Neural cell (in vitro differentiated cells): ENCODE measurements at regions not wholly inside any gene's neighbourhood (a gene's known extent, or its start where the extent isn't known, plus 50 kb on each side); places are given as distances from the start of the nearest gene placed in this dataset.

Source experiments
- H2AFZ ChIP-seq: fragments of 200-600, 300-800 bp; sonication (generic), shearing (Covaris generic); 2 replicates; pipeline ENCODE4 v1.6.0; 2014; ENCODE audit warnings: low read depth, mild to moderate bottlenecking, antibody characterized with exemption, low read length, moderate library complexity
- H3F3A ChIP-seq: fragments of 200-600 bp; shearing (Covaris generic); 2 replicates; pipeline ENCODE4 v1.6.1; 2016; ENCODE audit warnings: mild to moderate bottlenecking, moderate library complexity, mixed read lengths, antibody characterized with exemption, low read length; ENCODE audit not compliant: insufficient read depth, poor library complexity, severe bottlenecking
- H3K27ac ChIP-seq: fragments of 200-600, 300-800 bp; sonication (generic), shearing (Covaris generic); 2 replicates; pipeline ENCODE4 v1.5.1; 2014; ENCODE audit warnings: mild to moderate bottlenecking, low read length, moderate library complexity
- H3K27me3 ChIP-seq: fragments of 300-800, 200-600 bp; sonication (generic), shearing (Covaris generic); 2 replicates; pipeline ENCODE4 v1.6.0; 2014; ENCODE audit warnings: mild to moderate bottlenecking, low read depth, low read length, moderate library complexity; ENCODE audit not compliant: insufficient read depth
- H3K36me3 ChIP-seq: fragments of 300-800, 200-600 bp; sonication (generic), shearing (Covaris generic); 2 replicates; pipeline ENCODE4 v1.5.1; 2014; ENCODE audit warnings: mild to moderate bottlenecking, antibody characterized with exemption, low read length, moderate library complexity; ENCODE audit not compliant: insufficient read depth
- H3K4me2 ChIP-seq: fragments of 300-800, 200-600 bp; sonication (generic), shearing (Covaris generic); 2 replicates; pipeline ENCODE4 v1.6.0; 2014; ENCODE audit warnings: mild to moderate bottlenecking, low read length
- H3K4me3 ChIP-seq: fragments of 300-800, 200-600 bp; sonication (generic), shearing (Covaris generic); 2 replicates; pipeline ENCODE4 v1.5.1; 2014; ENCODE audit warnings: mild to moderate bottlenecking, low read length, moderate library complexity
- H3K79me2 ChIP-seq: fragments of 200-600 bp; shearing (Covaris generic); replicated peaks from 2 replicates; pipeline ENCODE4 v1.6.0; 2014; ENCODE audit warnings: mild to moderate bottlenecking, low read length, moderate library complexity; ENCODE audit not compliant: insufficient read depth
- H3K9ac ChIP-seq: fragments of 300-800, 200-600 bp; sonication (generic), shearing (Covaris generic); 2 replicates; pipeline ENCODE4 v1.6.1; 2016; ENCODE audit warnings: mild to moderate bottlenecking, low read length, mixed read lengths
- H3K9me2 ChIP-seq: fragments of 200-600 bp; shearing (Covaris generic); 2 replicates; pipeline ENCODE4 v1.6.1; 2016; ENCODE audit warnings: mild to moderate bottlenecking, low read length, mixed read lengths; ENCODE audit not compliant: insufficient read depth
- H3K9me3 ChIP-seq: fragments of 200-600, 300-800 bp; sonication (generic), shearing (Covaris generic); 2 replicates; pipeline ENCODE4 v1.6.1; 2016; ENCODE audit warnings: mild to moderate bottlenecking, mixed run types, low read length, moderate library complexity, mixed read lengths
- H4K20me1 ChIP-seq: fragments of 200-600 bp; shearing (Covaris generic); 2 replicates; pipeline ENCODE4 v1.6.1; 2016; ENCODE audit warnings: mild to moderate bottlenecking, mixed run types; ENCODE audit not compliant: insufficient read depth
- EP300 ChIP-seq: fragments of 450-650 bp; conservative IDR thresholded peaks from 2 replicates; pipeline ENCODE4 v1.6.1; 2014; ENCODE audit warnings: antibody characterized with exemption, mild to moderate bottlenecking, moderate library complexity; ENCODE audit not compliant: poor library complexity, severe bottlenecking
- EZH2 ChIP-seq: fragments of 200-600, 300-800 bp; shearing (Covaris generic), sonication (generic); IDR thresholded peaks from 2 replicates; pipeline ENCODE4 v1.6.1; 2014; ENCODE audit warnings: antibody characterized with exemption, low read length, borderline replicate concordance, mild to moderate bottlenecking; ENCODE audit not compliant: insufficient read depth, poor library complexity, severe bottlenecking
- MXI1 ChIP-seq: fragments of 450-650 bp; conservative IDR thresholded peaks from 2 replicates; pipeline ENCODE4 v1.6.1; 2014; ENCODE audit warnings: antibody characterized with exemption, mild to moderate bottlenecking; ENCODE audit not compliant: poor library complexity, severe bottlenecking
- POLR2AphosphoS5 ChIP-seq: IDR thresholded peaks from 2 replicates; pipeline ENCODE4 v1.6.1; 2012
- RAD21 ChIP-seq: fragments of 450-650 bp; conservative IDR thresholded peaks from 2 replicates; pipeline ENCODE4 v1.6.1; 2014; ENCODE audit warnings: antibody characterized with exemption, mild to moderate bottlenecking, moderate library complexity
- SMC3 ChIP-seq: fragments of 450-650 bp; conservative IDR thresholded peaks from 2 replicates; pipeline ENCODE4 v1.6.1; 2014; ENCODE audit warnings: antibody characterized with exemption, mild to moderate bottlenecking, moderate library complexity; ENCODE audit not compliant: poor library complexity
- TAF1 ChIP-seq: IDR thresholded peaks from 2 replicates; pipeline ENCODE4 v1.6.1; 2012; ENCODE audit warnings: low read depth
- TF ChIP-seq, protein P1 (sequence below): IDR thresholded peaks from 2 replicates; pipeline ENCODE4 v1.6.1; 2012; ENCODE audit warnings: borderline replicate concordance
- TF ChIP-seq, protein P2 (sequence below): fragments of 450-650 bp; IDR thresholded peaks from 2 replicates; pipeline ENCODE4 v1.5.1; 2014; ENCODE audit warnings: antibody characterized with exemption, mild to moderate bottlenecking, moderate library complexity; ENCODE audit not compliant: poor library complexity, severe bottlenecking

- H3F3A ChIP-seq, result no peaks in the 10 kb centered on the region
- H3K4me3 ChIP-seq, result no peak overlapping the region
- no peak for TF ChIP-seq POLR2AphosphoS5
- no peak for TF ChIP-seq TAF1
- no peak for TF ChIP-seq RAD21
- TF ChIP-seq EZH2, result no peak
- TF ChIP-seq, protein P1, sequence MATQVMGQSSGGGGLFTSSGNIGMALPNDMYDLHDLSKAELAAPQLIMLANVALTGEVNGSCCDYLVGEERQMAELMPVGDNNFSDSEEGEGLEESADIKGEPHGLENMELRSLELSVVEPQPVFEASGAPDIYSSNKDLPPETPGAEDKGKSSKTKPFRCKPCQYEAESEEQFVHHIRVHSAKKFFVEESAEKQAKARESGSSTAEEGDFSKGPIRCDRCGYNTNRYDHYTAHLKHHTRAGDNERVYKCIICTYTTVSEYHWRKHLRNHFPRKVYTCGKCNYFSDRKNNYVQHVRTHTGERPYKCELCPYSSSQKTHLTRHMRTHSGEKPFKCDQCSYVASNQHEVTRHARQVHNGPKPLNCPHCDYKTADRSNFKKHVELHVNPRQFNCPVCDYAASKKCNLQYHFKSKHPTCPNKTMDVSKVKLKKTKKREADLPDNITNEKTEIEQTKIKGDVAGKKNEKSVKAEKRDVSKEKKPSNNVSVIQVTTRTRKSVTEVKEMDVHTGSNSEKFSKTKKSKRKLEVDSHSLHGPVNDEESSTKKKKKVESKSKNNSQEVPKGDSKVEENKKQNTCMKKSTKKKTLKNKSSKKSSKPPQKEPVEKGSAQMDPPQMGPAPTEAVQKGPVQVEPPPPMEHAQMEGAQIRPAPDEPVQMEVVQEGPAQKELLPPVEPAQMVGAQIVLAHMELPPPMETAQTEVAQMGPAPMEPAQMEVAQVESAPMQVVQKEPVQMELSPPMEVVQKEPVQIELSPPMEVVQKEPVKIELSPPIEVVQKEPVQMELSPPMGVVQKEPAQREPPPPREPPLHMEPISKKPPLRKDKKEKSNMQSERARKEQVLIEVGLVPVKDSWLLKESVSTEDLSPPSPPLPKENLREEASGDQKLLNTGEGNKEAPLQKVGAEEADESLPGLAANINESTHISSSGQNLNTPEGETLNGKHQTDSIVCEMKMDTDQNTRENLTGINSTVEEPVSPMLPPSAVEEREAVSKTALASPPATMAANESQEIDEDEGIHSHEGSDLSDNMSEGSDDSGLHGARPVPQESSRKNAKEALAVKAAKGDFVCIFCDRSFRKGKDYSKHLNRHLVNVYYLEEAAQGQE, result no peak
- TF ChIP-seq, protein P2, sequence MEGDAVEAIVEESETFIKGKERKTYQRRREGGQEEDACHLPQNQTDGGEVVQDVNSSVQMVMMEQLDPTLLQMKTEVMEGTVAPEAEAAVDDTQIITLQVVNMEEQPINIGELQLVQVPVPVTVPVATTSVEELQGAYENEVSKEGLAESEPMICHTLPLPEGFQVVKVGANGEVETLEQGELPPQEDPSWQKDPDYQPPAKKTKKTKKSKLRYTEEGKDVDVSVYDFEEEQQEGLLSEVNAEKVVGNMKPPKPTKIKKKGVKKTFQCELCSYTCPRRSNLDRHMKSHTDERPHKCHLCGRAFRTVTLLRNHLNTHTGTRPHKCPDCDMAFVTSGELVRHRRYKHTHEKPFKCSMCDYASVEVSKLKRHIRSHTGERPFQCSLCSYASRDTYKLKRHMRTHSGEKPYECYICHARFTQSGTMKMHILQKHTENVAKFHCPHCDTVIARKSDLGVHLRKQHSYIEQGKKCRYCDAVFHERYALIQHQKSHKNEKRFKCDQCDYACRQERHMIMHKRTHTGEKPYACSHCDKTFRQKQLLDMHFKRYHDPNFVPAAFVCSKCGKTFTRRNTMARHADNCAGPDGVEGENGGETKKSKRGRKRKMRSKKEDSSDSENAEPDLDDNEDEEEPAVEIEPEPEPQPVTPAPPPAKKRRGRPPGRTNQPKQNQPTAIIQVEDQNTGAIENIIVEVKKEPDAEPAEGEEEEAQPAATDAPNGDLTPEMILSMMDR, result no peak
- no peak for TF ChIP-seq SMC3
- no peak for TF ChIP-seq EP300
- TF ChIP-seq MXI1, result no peak
- no peaks in the 10 kb centered on the region for H3K79me2 ChIP-seq
- no peak overlapping the region for H3K4me2 ChIP-seq
- H3K27me3 ChIP-seq, result no peaks in the 10 kb centered on the region
- H3K9ac ChIP-seq, result no peak overlapping the region
- H3K9me2 ChIP-seq, result no peaks in the 10 kb centered on the region
- no peak overlapping the region for H3K27ac ChIP-seq
- H3K9me3 ChIP-seq, result no peaks in the 10 kb centered on the region
- H3K36me3 ChIP-seq, result no peaks in the 10 kb centered on the region
- no peaks in the 10 kb centered on the region for H4K20me1 ChIP-seq
- H2AFZ ChIP-seq, result no peak overlapping the region
These were observed 190.8 kb upstream of the GK2 start for GRCh38 chr4:79598801-79599200.

DNA sequence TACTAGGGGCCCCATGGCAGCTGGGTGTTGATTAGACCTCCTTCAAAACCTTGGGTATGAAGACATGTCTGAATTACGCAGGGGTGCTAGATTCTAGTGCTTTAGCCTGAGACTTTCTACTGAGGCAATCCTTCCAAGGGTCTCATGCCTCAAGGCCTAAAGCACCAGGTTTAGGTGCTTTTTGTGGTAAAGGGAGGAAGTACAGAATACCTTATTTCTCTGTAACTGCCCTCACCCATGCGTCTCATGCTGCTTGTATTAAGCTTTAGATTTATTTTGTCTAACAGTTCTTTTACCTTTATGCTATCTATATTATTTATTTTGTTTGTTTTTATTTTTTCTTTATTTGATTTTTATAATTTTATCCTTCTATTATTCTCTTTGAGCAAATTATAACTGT lies 190.2 kb upstream of the GK2 start:
- no peak overlapping the region for H3K4me3 ChIP-seq
- TF ChIP-seq RAD21, result no peak
- no peak for TF ChIP-seq POLR2AphosphoS5
- TF ChIP-seq TAF1, result no peak
- TF ChIP-seq, protein P1, result no peak
- TF ChIP-seq EZH2, result no peak
- TF ChIP-seq SMC3, result no peak
- TF ChIP-seq EP300, result no peak
- TF ChIP-seq MXI1, result no peak
- TF ChIP-seq, protein P2, result no peak
- H2AFZ ChIP-seq, result no peak overlapping the region
- H3K4me2 ChIP-seq, result no peak overlapping the region
- no peaks in the 10 kb centered on the region for H3K36me3 ChIP-seq
- no peaks in the 10 kb centered on the region for H3K9me2 ChIP-seq
- no peaks in the 10 kb centered on the region for H3K79me2 ChIP-seq
- H3K9ac ChIP-seq, result no peak overlapping the region
- no peaks in the 10 kb centered on the region for H3K9me3 ChIP-seq
- H4K20me1 ChIP-seq, result no peaks in the 10 kb centered on the region
- H3K27me3 ChIP-seq, result no peaks in the 10 kb centered on the region
- H3K27ac ChIP-seq, result no peak overlapping the region
- H3F3A ChIP-seq, result no peaks in the 10 kb centered on the region
